K562 (cell line): ENCODE measurements at regions not wholly inside any gene's neighbourhood (a gene's known extent, or its start where the extent isn't known, plus 50 kb on each side); places are given as distances from the start of the nearest gene placed in this dataset.

Experiments
- ATAC-seq: fragments of 200-7000 bp; cut with Tn5 transposase; 3 replicates; pipeline ENCODE4 v1.9.1; 2020; ENCODE audit warnings: moderate library complexity
- BruUV-seq: library from RNA; stranded (reverse); fragments of 400-500 nt; replicated peaks from 2 replicates; lab custom pipeline; 2021; lab: Mats Ljungman, UMichigan
- CTCF ChIA-PET: fragments of 300-600 bp; formaldehyde crosslinking; extraction: SDS; loops from one replicate; lab custom pipeline; 2021; ENCODE audit warnings: low intra/inter-chr PET ratio; lab: Yijun Ruan, JAX
- POLR2A ChIA-PET: fragments of 300-600, 350-650 bp; sonication (Branson Sonifier 250); formaldehyde crosslinking; extraction: SDS; loops from one replicate; lab custom pipeline; 2021; ENCODE audit warnings: antibody characterized with exemption, inconsistent platforms; lab: Yijun Ruan, JAX
- DNase-seq, 4 experiments: peaks; one replicate each; pipeline versions ENCODE4 v3.0.0 to v3.0.0-alpha.2; 2011 to 2018; ENCODE audit warnings: low spot score in 3 of 4, mixed read lengths in 3 of 4; ENCODE audit errors: extremely low read depth in 1 of 4
- FAIRE-seq: peaks from 2 replicates; lab custom pipeline; 2011; peaks lifted over from hg19 to GRCh38; lab: Jason Lieb, UNC
- H2AFZ ChIP-seq: 2 replicates; pipeline ENCODE4 v1.6.0; 2011; ENCODE audit warnings: low read depth, low read length, control low read depth, inconsistent platforms
- H3K27ac ChIP-seq: fragments of 200-600 bp; 3 replicates; pipeline ENCODE4 v1.8.0; 2011; ENCODE audit warnings: low read depth, mild to moderate bottlenecking, control low read depth, inconsistent platforms, low read length, moderate library complexity, mixed read lengths; ENCODE audit errors: extremely low read depth
- H3K27me3 ChIP-seq, 2 experiments: fragments of 300-600 bp in 1 of 2; 2 replicates in 1 of 2; 3 replicates in 1 of 2; pipeline versions ENCODE4 v1.6.0 to v1.8.0; 2011; ENCODE audit warnings: inconsistent platforms in 2 of 2, low read length in 2 of 2, mild to moderate bottlenecking in 1 of 2, mixed read lengths in 1 of 2, moderate library complexity in 1 of 2; ENCODE audit not compliant: control insufficient read depth in 2 of 2, insufficient read depth in 2 of 2
- H3K36me3 ChIP-seq: fragments of 300-600 bp; 3 replicates; pipeline ENCODE4 v1.8.0; 2011; ENCODE audit warnings: mild to moderate bottlenecking, low read length, inconsistent platforms; ENCODE audit not compliant: control insufficient read depth, insufficient read depth
- H3K4me1 ChIP-seq, 2 experiments: fragments of 200-600 bp in 1 of 2; replicated peaks in 1 of 2; 2 replicates in 1 of 2; 3 replicates in 1 of 2; pipeline versions ENCODE4 v1.5.1 to v1.8.0; 2011; ENCODE audit warnings: inconsistent platforms in 2 of 2, low read length in 2 of 2, mild to moderate bottlenecking in 1 of 2, mixed read lengths in 1 of 2, moderate library complexity in 1 of 2; ENCODE audit not compliant: control insufficient read depth in 2 of 2, insufficient read depth in 2 of 2
- H3K4me2 ChIP-seq: 2 replicates; pipeline ENCODE4 v1.6.1; 2011; ENCODE audit warnings: low read length, control low read depth, inconsistent platforms, mixed read lengths; ENCODE audit not compliant: insufficient read depth
- H3K4me3 ChIP-seq: fragments of 200-600 bp; sonication (generic), shearing (Covaris generic); 2 replicates; pipeline ENCODE4 v1.5.1; 2016; ENCODE audit warnings: control low read depth, inconsistent platforms
- H3K79me2 ChIP-seq: fragments of 200-600 bp; 3 replicates; pipeline ENCODE4 v1.8.0; 2011; ENCODE audit warnings: low read length, inconsistent platforms; ENCODE audit not compliant: control insufficient read depth, insufficient read depth
- H3K9ac ChIP-seq, 2 experiments: 2 replicates each; pipeline versions ENCODE4 v1.6.0 to v1.6.1; 2011; ENCODE audit warnings: low read depth in 2 of 2, low read length in 2 of 2, control low read depth in 1 of 2, inconsistent platforms in 1 of 2, mild to moderate bottlenecking in 1 of 2, mixed read lengths in 1 of 2; ENCODE audit not compliant: insufficient read depth in 1 of 2
- H3K9me1 ChIP-seq: one replicate; pipeline ENCODE4 v1.6.0; 2011; ENCODE audit warnings: inconsistent platforms, mild to moderate bottlenecking, low read length, moderate library complexity; ENCODE audit not compliant: control insufficient read depth, insufficient read depth
- H3K9me3 ChIP-seq: replicated peaks from 2 replicates; pipeline ENCODE4 v1.5.1; 2011; ENCODE audit warnings: low read depth, low read length, inconsistent platforms; ENCODE audit not compliant: control insufficient read depth, insufficient read depth
- H4K20me1 ChIP-seq: replicated peaks from 2 replicates; pipeline ENCODE4 v1.6.1; 2011; ENCODE audit warnings: low read length, inconsistent platforms, mixed read lengths; ENCODE audit not compliant: control insufficient read depth, insufficient read depth
- FOXP1 ChIP-seq: sonication (generic); formaldehyde crosslinking; IDR thresholded peaks from 2 replicates; pipeline ENCODE4 v1.8.0; 2022; ENCODE audit warnings: mild to moderate bottlenecking, missing genetic modification reagents
- GATAD2B ChIP-seq: fragments of 450-650 bp; IDR thresholded peaks from 2 replicates; pipeline ENCODE4 v1.6.1; 2017; ENCODE audit warnings: mild to moderate bottlenecking, borderline replicate concordance
- TAF15 ChIP-seq: fragments of 200-400 bp; formaldehyde crosslinking; IDR thresholded peaks from 2 replicates; pipeline ENCODE4 v1.6.1; 2017; ENCODE audit warnings: mild to moderate bottlenecking, low read depth, low read length, moderate library complexity
- ZNF253 ChIP-seq: fragments of 250-450 bp; sonication (Bioruptor Pico); conservative IDR thresholded peaks from 2 replicates; pipeline ENCODE4 v1.6.1; 2021; ENCODE audit warnings: mild to moderate bottlenecking
- WGBS: fragments of 100-300 bp; shearing (Covaris generic); methylation state at CpG from one replicate; pipeline ENCODE4 v1.1.6; 2016; ENCODE audit warnings: low coverage, mixed read lengths; ENCODE audit not compliant: insufficient coverage; ENCODE audit errors: missing lambda C conversion rate; 5-methylcytosine and 5-hydroxymethylcytosine counted together
- in situ Hi-C: fragments of 300-500 bp; cut with MboI; formaldehyde crosslinking; loops from 4 replicates; pipeline ENCODE4 v1.15.0; 2018; ENCODE audit warnings: inconsistent platforms, mixed read lengths
- intact Hi-C: fragments of 100-400 bp; cut with micrococcal nuclease; formaldehyde crosslinking; loops from 2 replicates; pipeline ENCODE4 v1.14.2; 2022
- TF ChIP-seq, protein P1 (sequence below): sonication (generic); formaldehyde crosslinking; IDR thresholded peaks from 2 replicates; pipeline ENCODE4 v1.9.0; 2022; ENCODE audit warnings: mild to moderate bottlenecking, missing genetic modification reagents
- TF ChIP-seq, protein P2 (sequence below), 2 experiments: fragments of 450-650 bp in 1 of 2; sonication (generic) in 1 of 2; formaldehyde crosslinking in 1 of 2; IDR thresholded peaks in 1 of 2; conservative IDR thresholded peaks in 1 of 2; 2 replicates each; pipeline versions ENCODE4 v1.6.1 to v1.8.1; 2016 to 2023; ENCODE audit warnings: mild to moderate bottlenecking in 2 of 2, moderate library complexity in 2 of 2, inconsistent platforms in 1 of 2, missing genetic modification reagents in 1 of 2
- TF ChIP-seq, protein P3 (sequence below): fragments of 250-450 bp; sonication (Bioruptor Pico); IDR thresholded peaks from 2 replicates; pipeline ENCODE4 v1.4.0; 2020

DNA sequence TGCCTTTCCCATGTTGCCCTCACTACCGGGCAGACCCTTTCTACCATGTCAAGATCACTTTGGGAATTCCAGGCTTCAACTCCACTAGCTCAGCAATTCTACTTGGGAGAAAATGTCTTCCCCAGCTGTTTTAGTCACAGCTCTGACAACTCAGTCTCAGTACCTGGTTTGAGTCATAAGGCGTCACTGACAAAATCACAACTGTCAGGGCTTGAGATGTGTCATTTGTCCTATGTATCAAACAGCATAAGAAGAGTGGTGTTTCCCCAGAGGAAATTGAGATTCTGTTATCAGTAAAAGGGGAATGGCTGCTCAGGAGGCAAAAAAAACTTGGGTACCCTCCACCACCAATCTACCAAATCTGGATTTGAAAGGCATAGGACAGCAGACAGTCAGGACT, 594.9 kb upstream of the SUCLG2 start:
- FAIRE-seq (no peak), DNase-seq (no peak), ATAC-seq (no peak)
- Histone ChIP-seq H4K20me1 (no peaks in the 10 kb centered on the region), H3K27ac (no peak overlapping the region), H2AFZ (no peak overlapping the region), H3K36me3 (no peaks in the 10 kb centered on the region), H3K9me3 (no peaks in the 10 kb centered on the region), H3K4me2 (no peak overlapping the region), H3K4me1 (no peaks in the 10 kb centered on the region), H3K79me2 (no peaks in the 10 kb centered on the region), H3K9ac (no peak overlapping the region), H3K27me3 (no peaks in the 10 kb centered on the region), H3K4me3 (no peak overlapping the region), H3K9me1 (no peaks in the 10 kb centered on the region)
- TF ChIP-seq, protein P1, sequence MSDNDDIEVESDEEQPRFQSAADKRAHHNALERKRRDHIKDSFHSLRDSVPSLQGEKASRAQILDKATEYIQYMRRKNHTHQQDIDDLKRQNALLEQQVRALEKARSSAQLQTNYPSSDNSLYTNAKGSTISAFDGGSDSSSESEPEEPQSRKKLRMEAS (CRISPR knock-in tag): no peak
- TF ChIP-seq ZNF253 (CRISPR knock-in tag) (no peak), FOXP1 (CRISPR knock-in tag) (no peak), GATAD2B (no peak), TAF15 (no peak)
- TF ChIP-seq, protein P2, sequence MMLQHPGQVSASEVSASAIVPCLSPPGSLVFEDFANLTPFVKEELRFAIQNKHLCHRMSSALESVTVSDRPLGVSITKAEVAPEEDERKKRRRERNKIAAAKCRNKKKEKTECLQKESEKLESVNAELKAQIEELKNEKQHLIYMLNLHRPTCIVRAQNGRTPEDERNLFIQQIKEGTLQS (IDR thresholded peaks at IDR 0.05): no peak
- TF ChIP-seq, protein P2 (CRISPR knock-in tag; conservative IDR thresholded peaks at IDR 0.05): no peak
- TF ChIP-seq, protein P3, sequence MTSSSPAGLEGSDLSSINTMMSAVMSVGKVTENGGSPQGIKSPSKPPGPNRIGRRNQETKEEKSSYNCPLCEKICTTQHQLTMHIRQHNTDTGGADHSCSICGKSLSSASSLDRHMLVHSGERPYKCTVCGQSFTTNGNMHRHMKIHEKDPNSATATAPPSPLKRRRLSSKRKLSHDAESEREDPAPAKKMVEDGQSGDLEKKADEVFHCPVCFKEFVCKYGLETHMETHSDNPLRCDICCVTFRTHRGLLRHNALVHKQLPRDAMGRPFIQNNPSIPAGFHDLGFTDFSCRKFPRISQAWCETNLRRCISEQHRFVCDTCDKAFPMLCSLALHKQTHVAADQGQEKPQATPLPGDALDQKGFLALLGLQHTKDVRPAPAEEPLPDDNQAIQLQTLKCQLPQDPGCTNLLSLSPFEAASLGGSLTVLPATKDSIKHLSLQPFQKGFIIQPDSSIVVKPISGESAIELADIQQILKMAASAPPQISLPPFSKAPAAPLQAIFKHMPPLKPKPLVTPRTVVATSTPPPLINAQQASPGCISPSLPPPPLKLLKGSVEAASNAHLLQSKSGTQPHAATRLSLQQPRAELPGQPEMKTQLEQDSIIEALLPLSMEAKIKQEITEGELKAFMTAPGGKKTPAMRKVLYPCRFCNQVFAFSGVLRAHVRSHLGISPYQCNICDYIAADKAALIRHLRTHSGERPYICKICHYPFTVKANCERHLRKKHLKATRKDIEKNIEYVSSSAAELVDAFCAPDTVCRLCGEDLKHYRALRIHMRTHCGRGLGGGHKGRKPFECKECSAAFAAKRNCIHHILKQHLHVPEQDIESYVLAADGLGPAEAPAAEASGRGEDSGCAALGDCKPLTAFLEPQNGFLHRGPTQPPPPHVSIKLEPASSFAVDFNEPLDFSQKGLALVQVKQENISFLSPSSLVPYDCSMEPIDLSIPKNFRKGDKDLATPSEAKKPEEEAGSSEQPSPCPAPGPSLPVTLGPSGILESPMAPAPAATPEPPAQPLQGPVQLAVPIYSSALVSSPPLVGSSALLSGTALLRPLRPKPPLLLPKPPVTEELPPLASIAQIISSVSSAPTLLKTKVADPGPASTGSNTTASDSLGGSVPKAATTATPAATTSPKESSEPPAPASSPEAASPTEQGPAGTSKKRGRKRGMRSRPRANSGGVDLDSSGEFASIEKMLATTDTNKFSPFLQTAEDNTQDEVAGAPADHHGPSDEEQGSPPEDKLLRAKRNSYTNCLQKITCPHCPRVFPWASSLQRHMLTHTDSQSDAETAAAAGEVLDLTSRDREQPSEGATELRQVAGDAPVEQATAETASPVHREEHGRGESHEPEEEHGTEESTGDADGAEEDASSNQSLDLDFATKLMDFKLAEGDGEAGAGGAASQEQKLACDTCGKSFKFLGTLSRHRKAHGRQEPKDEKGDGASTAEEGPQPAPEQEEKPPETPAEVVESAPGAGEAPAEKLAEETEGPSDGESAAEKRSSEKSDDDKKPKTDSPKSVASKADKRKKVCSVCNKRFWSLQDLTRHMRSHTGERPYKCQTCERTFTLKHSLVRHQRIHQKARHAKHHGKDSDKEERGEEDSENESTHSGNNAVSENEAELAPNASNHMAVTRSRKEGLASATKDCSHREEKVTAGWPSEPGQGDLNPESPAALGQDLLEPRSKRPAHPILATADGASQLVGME (CRISPR knock-in tag): no peak
- intact Hi-C loops: no loop called here
- no TSS peak for BruUV-seq
- in situ Hi-C loops: no loop called here
- WGBS: 0% methylated on average over 1 of the region's 2 CpGs
- ChIA-PET CTCF (no interaction called here), POLR2A (no interaction called here)
